ENCODE measurements at regions not wholly inside any gene's neighbourhood (a gene's known extent, or its start where the extent isn't known, plus 50 kb on each side); places are given as distances from the start of the nearest gene placed in this dataset.
"Not testable (repeated sequence)": the region's sequence is repeated elsewhere in the genome, so short reads cannot be mapped to it uniquely, and the experiment has no call there.

DNA sequence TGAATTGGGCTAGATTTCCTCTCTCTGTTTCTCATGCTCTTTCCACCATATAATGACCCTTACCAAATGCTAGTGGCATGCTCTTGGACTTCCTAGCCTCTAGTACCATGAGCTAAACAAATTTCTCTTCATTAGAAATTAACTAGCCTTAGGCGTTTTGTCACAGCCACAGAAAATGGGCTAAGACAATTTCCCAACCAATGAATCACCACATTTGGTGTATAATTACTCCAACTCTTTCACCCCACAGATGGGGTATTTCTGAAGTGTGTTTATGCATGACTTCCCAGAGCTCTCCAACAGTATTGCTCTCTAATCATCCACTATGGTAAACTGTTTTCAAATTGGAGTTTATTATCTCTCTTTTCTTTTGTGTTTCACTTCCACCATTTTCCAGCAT, 1041.1 kb upstream of the COX7C start:
- no peak overlapping the region for H3K4me3 ChIP-seq (ENCODE audit: low read depth, low read length)
- TF ChIP-seq, protein P1, sequence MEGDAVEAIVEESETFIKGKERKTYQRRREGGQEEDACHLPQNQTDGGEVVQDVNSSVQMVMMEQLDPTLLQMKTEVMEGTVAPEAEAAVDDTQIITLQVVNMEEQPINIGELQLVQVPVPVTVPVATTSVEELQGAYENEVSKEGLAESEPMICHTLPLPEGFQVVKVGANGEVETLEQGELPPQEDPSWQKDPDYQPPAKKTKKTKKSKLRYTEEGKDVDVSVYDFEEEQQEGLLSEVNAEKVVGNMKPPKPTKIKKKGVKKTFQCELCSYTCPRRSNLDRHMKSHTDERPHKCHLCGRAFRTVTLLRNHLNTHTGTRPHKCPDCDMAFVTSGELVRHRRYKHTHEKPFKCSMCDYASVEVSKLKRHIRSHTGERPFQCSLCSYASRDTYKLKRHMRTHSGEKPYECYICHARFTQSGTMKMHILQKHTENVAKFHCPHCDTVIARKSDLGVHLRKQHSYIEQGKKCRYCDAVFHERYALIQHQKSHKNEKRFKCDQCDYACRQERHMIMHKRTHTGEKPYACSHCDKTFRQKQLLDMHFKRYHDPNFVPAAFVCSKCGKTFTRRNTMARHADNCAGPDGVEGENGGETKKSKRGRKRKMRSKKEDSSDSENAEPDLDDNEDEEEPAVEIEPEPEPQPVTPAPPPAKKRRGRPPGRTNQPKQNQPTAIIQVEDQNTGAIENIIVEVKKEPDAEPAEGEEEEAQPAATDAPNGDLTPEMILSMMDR (IDR thresholded peaks at IDR 0.05; ENCODE audit: low read depth, low read length) = no peak
- in situ Hi-C loops (cut with HindIII; ENCODE audit: low sequenced_read_pairs) = no loop called here
- no peak for DNase-seq (ENCODE audit: low read depth, low spot score)

DNA sequence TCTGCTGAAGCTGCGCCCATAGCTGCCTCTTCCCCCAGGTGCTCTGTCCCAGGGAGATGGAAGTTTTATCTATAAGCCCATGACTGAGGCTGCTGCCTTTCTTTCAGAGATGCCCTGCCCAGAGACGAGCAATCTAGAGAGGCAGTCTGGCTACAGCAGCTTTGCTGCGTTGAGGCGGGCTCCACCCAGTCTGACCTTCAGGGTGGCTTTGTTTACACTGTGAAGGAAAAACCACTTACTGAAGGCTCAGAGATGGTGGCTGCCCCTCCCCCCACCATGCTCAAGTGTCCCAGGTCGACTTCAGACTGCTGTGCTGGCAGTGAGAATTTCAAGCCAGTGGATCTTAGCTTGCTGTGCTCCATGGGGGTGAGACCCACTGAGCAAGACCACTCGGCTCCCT, 1029.9 kb upstream of the COX7C start:
- DNase-seq (ENCODE audit: low read depth, low spot score); in situ Hi-C loops (cut with HindIII; ENCODE audit: low sequenced_read_pairs); H3K4me3 ChIP-seq (ENCODE audit: low read depth, low read length): not testable (repeated sequence)

DNA sequence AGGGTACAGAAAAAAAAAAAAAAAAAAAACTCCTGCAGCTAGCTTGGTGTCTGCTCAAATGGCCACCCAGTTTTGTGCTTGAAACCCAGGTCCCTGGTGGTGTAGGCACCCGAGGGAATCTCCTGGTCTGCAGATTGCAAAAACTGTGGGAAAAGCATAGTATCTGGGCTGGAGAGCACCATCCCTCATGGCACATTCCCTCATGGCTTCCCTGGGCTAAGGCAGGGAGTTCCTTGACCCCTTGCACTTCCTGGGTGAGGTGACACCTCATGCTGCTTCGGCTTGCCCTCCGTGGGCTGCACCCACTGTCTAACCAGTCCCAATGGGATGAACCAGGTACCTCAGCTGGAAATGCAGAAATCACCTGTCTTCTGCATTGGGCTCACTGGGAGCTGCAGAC, 1029.5 kb upstream of the COX7C start:
- H3K4me3 ChIP-seq (ENCODE audit: low read depth, low read length); DNase-seq (ENCODE audit: low read depth, low spot score); in situ Hi-C loops (cut with HindIII; ENCODE audit: low sequenced_read_pairs): not testable (repeated sequence)

DNA sequence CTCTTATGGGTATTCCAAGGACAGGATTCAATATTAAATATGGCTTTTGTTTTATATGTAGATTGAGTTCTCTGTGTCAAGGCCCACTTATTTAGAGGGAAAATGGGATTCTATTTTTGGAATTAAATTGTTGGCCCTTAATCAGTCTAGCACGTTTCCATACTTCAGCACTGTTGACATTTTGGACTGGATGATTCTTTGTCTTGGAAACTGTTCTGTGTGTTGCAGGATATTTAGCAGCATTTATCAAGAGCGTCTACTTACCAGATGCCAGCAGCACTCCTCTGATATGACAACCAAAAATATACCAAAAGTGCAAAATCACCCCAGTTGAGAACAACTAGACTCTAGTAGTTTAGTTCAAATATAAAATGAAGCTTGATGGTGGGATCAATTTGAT, 1027.0 kb upstream of the COX7C start:
- DNase-seq (ENCODE audit: low read depth, low spot score) = no peak
- H3K4me3 ChIP-seq (ENCODE audit: low read depth, low read length) = no peak overlapping the region
- TF ChIP-seq, protein P1 (IDR thresholded peaks at IDR 0.05; ENCODE audit: low read depth, low read length) = no peak
- in situ Hi-C loops (cut with HindIII; ENCODE audit: low sequenced_read_pairs) = no loop called here

DNA sequence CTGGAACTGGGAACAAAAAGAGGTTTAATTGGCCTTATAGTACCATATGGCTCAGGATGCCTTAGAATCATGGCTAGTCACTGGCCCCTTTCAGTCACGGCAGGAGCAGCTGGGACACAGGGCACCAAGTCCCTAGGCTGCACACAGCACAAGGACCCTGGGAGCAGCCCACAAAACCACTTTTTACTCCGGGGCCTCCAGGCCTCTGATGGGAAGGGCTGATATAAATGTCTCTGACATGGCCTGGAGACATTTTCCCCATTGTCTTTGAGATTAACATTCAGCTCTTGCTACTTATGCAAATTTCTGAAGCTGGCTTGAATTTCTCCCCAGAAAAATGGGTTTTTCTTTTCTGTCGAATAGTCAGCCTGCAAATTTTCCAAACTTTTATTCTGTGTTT, 1026.4 kb upstream of the COX7C start:
- DNase-seq (ENCODE audit: low read depth, low spot score) = no peak
- in situ Hi-C loops (cut with HindIII; ENCODE audit: low sequenced_read_pairs) = no loop called here
- TF ChIP-seq, protein P1 (IDR thresholded peaks at IDR 0.05; ENCODE audit: low read depth, low read length) = no peak
- no peak overlapping the region for H3K4me3 ChIP-seq (ENCODE audit: low read depth, low read length)

DNA sequence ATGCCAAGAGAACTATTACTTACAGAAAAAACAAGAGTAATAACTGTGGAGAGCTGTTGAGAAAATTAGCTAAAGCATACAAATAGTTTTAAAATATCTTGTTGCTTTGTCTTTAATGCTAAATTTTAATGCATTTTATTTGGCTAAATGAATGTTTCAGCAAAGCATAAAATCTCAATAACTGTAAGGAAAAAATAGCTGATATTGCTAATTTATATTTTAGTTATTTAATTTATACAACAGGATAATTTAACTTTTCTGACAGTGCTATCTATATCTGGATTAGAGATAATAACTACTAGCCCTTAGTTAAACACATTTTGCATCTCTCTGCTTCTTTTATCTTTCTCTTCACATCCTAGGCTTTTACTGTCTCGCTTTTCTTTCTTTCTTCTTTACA, 1014.9 kb upstream of the COX7C start:
- in situ Hi-C loops (cut with HindIII; ENCODE audit: low sequenced_read_pairs) = no loop called here
- DNase-seq (ENCODE audit: low read depth, low spot score) = no peak
- no peak overlapping the region for H3K4me3 ChIP-seq (ENCODE audit: low read depth, low read length)
- TF ChIP-seq, protein P1 (IDR thresholded peaks at IDR 0.05; ENCODE audit: low read depth, low read length) = no peak

DNA sequence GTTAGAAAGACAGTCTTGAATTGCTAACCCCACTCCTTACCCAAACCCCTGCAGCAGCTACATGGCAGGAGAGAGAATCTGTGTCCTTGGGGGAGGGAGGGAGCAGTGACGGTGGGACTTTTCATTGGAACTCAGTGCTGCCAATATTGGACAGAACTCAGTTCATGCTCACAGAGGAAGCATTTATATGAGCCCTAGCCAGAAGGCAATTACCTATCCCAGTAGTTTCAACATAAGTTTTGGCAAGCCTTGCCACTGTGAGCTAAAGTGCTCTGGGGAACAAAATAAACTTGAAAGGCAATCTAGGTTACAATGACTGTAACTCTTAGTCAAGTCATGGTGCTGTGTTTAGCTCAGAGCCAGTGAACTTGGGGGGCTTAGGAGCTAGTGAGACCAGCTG, 1013.4 kb upstream of the COX7C start:
- in situ Hi-C loops (cut with HindIII; ENCODE audit: low sequenced_read_pairs) = no loop called here
- no peak for DNase-seq (ENCODE audit: low read depth, low spot score)
- TF ChIP-seq, protein P1 (IDR thresholded peaks at IDR 0.05; ENCODE audit: low read depth, low read length) = no peak
- H3K4me3 ChIP-seq (ENCODE audit: low read depth, low read length) = no peak overlapping the region

DNA sequence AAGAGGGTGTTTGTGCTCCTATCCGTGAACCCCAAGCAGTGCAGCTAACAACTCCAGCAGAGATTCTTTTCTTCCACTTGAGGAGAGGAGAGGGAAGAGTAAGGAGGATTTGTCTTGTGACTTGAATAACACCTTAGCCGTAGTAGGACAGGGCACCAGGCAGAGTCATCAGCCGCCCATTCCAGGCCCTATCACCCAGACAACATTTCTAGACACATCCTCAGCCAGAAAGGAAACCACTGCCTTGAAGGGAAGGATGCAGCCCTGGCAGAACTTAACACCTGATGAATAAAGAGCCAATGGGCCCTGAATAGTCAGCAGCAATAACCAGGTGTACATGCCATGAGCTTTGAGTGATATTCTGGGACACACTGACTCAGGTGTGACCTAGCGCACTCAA, 1013.0 kb upstream of the COX7C start:
- in situ Hi-C loops (cut with HindIII; ENCODE audit: low sequenced_read_pairs) = no loop called here
- H3K4me3 ChIP-seq (ENCODE audit: low read depth, low read length) = no peak overlapping the region
- DNase-seq (ENCODE audit: low read depth, low spot score) = no peak
- TF ChIP-seq, protein P1 (IDR thresholded peaks at IDR 0.05; ENCODE audit: low read depth, low read length) = no peak

All from astrocyte of the spinal cord (primary cell).